ENCODE measurements at regions not wholly inside any gene's neighbourhood (a gene's known extent, or its start where the extent isn't known, plus 50 kb on each side); places are given as distances from the start of the nearest gene placed in this dataset.
"Not testable (repeated sequence)": the region's sequence is repeated elsewhere in the genome, so short reads cannot be mapped to it uniquely, and the experiment has no call there.

GRCh38 chr1:219717536-219717935 is 104.6 kb upstream of the ZC3H11B start:
- no peak for ATAC-seq

DNA sequence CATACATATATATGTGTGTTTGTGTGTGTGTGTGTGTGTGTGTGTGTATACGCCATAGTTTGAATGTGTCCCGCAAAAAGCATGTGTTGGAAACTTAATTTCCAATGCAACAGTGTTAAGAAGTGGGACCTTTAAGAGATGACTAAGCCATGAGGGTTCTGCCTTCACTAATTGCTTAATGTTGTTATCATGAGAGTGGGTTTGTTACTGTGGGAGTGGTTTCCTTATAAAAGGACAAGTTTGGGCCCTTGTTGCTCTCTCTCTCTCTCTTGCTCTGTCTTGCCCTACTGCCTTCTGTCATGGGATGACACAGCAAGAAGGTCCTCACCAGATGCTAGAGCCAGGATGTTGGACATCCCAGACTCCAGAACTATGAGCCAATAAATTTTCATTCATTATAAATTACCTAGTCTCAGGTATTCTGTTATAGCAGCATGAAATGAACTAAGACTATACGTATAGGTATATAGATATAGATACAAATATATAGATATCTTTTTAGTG is 103.8 kb upstream of the ZC3H11B start:
- no peak for ATAC-seq

- no peak for ATAC-seq
Observed at GRCh38 chr1:219713981-219714381, 101.1 kb upstream of the ZC3H11B start.

- no peak for ATAC-seq
Observed at GRCh38 chr1:219712506-219712905, 99.6 kb upstream of the ZC3H11B start.

DNA sequence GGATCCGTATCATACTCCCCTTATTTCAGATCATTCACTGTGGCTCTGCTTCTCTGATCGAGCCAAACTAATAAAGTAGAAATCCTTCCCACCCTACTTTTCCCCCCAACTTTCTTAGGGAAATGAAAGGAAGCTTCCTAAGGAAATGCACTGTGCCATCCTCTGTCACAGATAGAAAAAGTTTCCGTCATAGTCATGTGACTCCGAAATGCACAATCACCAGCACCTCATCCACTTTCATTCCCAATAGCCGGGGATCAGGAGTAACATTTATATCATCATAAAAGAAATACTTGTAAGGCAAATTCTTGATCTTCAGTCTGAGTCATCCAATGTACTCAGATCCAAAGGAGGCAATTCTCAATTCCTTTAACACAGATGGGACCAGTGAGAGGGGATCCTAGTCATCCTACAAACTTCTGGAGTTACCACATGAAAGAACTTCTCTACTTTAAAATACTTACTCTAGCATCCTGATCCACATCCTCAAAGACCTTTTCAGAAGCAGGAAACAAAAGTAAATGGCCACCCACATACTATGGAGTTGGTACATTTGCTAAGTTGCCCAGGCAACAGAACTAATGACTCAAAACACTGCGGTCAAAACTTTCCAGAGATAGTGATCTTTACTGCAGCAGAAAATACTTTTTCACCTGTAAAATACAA is 97.8 kb upstream of the ZC3H11B start:
- ATAC-seq, result no peak

DNA sequence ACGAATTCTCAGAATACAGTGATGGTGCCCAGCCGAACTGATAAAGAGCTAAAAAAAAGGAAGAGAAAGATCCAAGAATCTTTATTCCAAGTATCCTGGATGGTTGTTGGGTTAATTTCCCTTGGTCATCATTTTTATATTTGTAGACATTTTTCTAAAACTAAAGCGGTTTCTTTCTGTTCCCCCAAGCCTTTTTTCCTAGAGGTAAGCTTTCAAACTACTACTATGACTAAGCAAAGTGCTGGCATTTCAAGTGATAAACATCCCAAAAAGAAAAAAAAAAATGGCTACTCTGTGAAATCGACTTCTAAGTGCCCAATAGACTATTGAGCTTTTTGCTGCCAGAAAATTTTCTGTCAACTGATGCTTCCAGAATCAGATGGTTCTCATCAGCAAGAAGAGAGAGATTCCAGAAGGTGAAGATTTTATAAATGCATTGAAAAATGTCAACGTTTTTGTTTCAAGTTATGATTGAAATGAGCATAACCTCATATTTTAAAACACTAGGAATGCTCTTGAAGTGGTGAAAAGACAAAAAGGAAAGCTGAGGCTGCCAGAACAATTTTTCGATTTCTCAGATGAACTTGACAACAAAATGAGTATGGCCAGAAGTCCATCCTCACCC is 96.1 kb upstream of the ZC3H11B start:
- no peak for ATAC-seq

- ATAC-seq, result not testable (repeated sequence)
Observed at GRCh38 chr1:219707885-219708284, 95.0 kb upstream of the ZC3H11B start.

DNA sequence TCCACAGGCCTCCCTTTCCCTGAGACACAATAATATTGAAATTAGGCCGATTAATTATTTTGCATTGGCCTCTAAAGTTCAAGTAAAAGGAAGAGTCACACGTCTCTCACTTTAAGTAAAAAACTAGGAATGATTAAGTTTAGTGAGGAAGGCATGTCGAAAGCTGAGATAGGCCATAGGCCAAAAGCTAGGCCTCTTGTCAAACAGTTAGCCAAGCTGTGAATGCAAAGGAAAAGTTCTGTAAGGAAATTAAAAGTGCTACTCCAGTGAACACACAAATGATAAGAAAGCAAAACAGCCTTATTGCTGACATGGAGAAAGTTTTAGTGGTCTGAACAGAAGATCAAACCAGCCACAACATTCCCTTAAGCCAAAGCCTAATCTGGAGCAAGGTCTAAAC is 91.4 kb upstream of the ZC3H11B start:
- ATAC-seq, result not testable (repeated sequence)

DNA sequence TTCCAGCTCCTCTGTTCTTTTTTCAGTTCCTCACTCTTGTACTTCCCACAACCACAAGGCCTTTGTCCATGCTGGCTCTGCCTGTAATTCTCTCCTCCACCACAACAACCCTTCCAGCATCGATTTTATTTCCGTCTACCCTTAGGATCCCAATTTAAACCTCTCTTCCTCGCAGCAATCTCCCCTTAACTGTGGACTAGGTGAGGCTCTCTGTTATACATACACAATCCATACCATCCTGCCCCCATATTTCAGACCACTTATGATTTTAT is 90.4 kb upstream of the ZC3H11B start:
- no peak for ATAC-seq

DNA sequence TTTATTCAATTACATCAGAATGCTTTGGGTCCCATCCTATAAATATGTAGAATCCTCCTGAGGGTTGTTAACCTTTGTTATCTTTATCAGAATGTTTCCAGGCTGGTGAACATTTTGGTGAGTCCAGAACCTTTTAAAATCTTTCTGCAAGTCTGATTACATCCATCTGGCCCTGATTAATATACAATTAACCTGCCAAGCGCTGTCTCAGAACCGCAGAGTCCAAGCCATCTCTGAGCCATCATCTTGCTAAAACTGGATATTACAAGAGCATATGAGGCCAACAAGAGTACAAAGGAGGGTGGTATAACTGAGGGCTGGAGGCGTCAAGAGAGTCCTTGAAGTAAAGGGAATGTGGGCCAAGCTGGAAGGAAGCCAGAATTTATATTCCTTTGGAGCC is 88.6 kb upstream of the ZC3H11B start:
- ATAC-seq, result no peak

- ATAC-seq, result no peak
Observed at GRCh38 chr1:219699870-219700269, 87.0 kb upstream of the ZC3H11B start.

- ATAC-seq, result no peak
Observed at GRCh38 chr1:219697682-219698081, 84.8 kb upstream of the ZC3H11B start.

- no peak for ATAC-seq
Observed at GRCh38 chr1:219692981-219693380, 80.1 kb upstream of the ZC3H11B start.

DNA sequence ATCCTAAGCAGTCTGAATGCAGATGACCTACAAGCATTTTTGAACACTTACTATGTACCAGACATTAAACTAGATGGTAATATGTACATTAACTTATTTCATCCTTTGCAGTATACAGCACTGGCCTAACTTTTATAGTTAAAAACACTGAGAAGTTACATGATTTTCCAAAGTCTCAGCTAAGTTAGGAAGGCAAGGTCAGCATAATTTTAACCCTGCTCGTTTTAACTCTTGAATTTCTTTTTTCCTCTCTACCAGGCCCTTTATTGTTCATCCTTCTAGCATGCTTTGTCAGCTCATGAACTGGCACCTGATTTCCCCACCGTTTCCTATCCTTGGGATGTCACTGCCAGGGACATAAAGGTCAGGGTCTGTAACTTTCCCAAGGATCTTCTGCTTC is 76.9 kb upstream of the ZC3H11B start:
- ATAC-seq, result no peak

DNA sequence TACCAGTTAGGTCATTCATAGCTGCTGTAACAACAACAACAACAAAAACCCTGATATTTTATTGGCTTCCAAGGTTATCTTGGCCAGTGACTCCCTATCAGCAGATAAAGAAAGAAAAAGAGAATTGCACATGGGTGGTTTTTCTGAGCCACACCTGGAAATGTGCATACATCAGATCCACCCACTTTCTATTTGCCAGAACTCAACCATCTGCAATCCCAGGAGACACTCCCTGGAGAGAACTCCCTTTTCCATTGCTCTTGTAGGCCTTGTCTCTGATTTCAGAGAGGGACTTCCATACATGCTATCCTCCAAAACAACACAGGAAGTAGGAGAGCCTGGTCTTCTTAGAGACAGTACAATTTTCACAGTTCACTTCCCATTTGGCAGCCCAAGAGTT is 74.9 kb upstream of the ZC3H11B start:
- no peak for ATAC-seq

GRCh38 chr1:219686171-219686570 is 73.3 kb upstream of the ZC3H11B start:
- no peak for ATAC-seq

- ATAC-seq, result no peak
Observed at GRCh38 chr1:219682788-219683187, 69.9 kb upstream of the ZC3H11B start.

DNA sequence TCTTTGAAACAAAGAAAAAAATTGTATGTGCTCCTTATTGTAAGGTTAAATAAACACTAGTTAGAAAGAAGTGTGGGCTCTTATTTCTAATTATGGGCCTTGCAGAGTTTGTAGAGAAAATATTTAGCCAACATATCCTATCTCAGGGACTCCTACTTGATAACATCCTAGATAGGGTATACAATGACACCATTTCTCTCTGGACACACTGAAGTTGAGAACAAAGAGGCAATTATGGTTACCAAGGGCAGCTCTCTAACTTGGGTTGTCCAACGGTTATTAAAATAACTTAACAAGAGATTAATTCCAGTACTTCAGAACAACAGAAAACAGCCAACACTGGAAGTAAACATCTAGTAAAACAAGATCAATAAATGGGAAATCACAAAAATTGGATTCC is 69.0 kb upstream of the ZC3H11B start:
- no peak for ATAC-seq

DNA sequence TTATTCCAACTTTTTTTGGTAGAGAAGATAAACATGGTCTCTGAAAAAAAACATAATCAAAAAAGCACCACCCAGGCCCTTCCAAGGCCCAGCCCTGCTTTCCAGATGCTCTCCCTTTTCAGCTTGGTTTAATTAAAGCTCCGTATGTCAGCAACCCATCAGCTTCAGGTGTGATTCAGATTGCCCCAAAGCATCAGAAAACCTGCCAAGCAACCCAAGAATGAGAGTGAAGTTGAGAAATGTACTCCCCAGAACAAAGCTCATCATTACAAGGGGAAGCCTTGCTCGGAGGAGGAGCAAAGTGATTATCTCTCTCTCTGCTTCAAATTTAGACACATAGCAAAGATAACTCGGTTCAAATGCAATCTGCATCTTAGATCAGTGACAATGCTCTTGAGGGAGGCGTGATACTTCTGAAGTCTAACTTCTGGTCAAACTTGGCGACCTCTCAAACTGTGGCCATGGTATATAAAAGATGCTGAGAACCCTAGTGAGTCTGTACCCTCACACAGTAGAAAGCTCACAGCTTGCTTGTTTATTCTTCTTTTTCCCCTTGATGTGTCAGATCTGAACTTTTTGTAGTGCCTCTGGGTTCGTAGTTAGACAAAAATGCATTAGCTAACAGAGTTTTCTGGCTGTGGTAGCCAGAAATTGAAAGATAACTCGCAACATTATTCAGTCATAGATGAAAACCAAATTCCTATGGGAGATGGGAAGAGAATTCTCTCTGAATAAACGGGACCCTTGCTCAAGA is 63.3 kb upstream of the ZC3H11B start:
- peak; percentile 86 for ATAC-seq

DNA sequence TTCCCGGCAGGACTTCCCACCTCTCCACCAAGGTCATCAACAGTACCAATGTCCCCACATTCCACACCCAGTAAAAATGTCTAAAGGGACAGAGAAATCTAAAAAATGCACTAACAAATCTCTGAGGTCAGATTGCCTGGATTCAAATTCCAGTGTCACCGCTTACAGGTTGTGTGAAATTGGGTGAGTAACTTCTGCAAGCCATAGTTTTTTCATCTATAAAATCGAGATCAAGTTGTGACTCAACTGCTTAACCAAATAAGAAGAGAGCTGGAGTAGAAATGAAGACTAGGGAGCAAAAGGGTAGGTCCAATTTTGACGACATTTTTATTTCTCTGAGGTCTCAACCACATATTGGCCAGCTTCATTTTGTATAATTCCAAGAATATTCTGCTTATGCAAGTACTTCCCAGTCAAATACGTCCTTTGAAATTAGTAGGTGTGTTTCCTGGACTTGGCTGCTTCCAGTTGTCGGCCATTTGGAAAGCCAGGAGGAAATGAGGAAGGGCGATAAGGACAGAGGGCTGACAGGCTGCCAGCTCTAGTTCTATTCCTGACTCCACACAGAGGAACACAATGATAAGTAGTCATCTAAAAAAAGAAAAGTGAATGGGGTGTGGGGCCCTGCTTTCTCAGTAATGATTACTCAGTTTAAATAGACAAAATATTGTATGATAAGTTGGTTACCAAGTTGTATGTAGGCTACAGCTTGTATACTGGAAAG is 57.7 kb upstream of the ZC3H11B start:
- no peak for ATAC-seq

DNA sequence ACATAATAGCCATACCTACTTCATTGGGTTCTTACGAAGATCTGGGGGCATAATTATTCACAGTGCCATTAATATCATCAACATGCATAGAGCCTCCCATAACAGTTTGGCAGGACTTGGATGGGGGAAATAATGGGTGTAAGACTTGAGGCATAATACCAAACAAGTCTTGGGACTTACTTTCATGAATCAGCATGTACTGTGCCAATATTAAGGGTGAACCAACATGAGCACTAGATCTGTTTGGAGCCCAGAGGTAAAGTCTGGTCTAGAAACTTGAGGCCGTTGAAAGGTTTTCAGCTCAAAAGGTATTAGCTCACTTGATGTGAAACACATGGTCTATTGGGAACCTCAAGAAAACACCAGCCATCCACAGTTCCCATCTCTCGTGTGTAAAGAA is 56.7 kb upstream of the ZC3H11B start:
- peak; percentile 75 for ATAC-seq

- no peak for ATAC-seq
Observed at GRCh38 chr1:219669042-219669441, 56.1 kb upstream of the ZC3H11B start.

DNA sequence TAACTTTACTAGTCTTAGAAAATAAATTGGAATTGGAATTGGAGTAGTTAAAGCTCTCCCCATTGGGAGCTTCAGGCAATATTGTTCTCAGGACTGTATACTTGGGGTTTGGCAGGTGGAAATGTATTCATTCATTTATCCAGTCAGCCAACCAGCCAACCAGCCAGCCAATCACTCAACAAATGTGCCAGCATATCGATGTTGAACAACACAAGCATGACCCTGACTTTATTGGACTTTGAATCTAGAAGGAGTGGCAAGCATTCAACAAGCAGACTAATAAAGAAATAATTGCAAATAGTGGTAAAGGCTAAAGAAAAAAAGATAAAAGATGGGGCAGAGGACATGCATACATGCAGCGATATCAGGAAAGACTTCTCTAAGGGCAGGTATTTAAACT is 55.5 kb upstream of the ZC3H11B start:
- no peak for ATAC-seq
